ENCODE measurements at regions not wholly inside any gene's neighbourhood (a gene's known extent, or its start where the extent isn't known, plus 50 kb on each side); places are given as distances from the start of the nearest gene placed in this dataset.

DNA sequence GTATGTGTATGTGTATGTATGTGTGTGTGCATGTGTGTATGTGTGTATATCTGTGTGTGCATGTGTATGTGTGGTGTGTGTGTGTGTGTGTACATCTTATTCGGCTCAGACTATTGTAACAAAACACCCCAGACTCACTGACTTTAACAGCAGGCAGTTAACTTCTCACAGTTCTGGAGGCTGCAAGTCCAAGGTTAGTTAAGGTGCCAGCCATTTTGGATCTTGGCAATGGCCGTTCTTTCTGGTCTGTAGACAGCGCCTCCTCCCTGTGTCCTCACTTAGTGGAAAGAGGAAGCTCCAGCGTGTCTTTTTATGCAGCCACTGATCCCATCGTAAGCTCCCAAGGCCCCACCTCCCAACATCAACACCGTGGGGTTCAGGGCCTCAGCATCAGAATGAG is 128.3 kb upstream of the THBS2 start:
- no peak for DNase-seq
- TF ChIP-seq, protein P1, sequence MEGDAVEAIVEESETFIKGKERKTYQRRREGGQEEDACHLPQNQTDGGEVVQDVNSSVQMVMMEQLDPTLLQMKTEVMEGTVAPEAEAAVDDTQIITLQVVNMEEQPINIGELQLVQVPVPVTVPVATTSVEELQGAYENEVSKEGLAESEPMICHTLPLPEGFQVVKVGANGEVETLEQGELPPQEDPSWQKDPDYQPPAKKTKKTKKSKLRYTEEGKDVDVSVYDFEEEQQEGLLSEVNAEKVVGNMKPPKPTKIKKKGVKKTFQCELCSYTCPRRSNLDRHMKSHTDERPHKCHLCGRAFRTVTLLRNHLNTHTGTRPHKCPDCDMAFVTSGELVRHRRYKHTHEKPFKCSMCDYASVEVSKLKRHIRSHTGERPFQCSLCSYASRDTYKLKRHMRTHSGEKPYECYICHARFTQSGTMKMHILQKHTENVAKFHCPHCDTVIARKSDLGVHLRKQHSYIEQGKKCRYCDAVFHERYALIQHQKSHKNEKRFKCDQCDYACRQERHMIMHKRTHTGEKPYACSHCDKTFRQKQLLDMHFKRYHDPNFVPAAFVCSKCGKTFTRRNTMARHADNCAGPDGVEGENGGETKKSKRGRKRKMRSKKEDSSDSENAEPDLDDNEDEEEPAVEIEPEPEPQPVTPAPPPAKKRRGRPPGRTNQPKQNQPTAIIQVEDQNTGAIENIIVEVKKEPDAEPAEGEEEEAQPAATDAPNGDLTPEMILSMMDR (IDR thresholded peaks at IDR 0.05): no peak
- TF ChIP-seq POLR2A (IDR thresholded peaks at IDR 0.05): no peak
- H3K4me3 ChIP-seq: no peak overlapping the region
- H3K36me3 ChIP-seq: no peaks in the 10 kb centered on the region
- H3K4me1 ChIP-seq: no peaks in the 10 kb centered on the region
- no peaks in the 10 kb centered on the region for H3K27me3 ChIP-seq
- no peak overlapping the region for H3K27ac ChIP-seq
- H3K9me3 ChIP-seq: no peaks in the 10 kb centered on the region

DNA sequence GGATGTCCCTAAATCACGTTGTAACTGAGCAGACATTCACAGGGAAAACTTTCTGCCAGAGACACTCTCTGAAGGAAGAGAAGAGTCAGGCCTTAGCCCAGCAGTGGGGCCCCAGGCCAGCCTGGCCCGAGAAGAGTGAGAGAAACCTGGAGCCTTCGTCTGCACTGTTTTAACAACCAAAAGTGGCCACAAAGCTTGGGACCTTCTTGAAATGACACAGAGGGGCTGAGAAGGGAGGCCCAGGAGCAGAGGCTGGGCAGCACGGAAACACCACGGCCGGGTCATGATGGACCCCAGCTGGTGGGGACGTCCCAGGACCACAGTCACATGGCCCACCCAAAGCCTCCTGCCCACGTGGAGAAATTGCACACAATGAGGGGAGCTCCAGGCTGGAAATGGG is 126.8 kb upstream of the THBS2 start:
- no peak overlapping the region for H3K4me3 ChIP-seq
- H3K4me1 ChIP-seq: no peaks in the 10 kb centered on the region
- no peak for DNase-seq
- no peaks in the 10 kb centered on the region for H3K36me3 ChIP-seq
- peaks cover 0 to under 1% (median 0%) of the 10 kb centered on the region in 4 donors for H3K9me3 ChIP-seq
- no peaks in the 10 kb centered on the region for H3K27me3 ChIP-seq
- no peak overlapping the region for H3K27ac ChIP-seq
- no peak for TF ChIP-seq POLR2A (IDR thresholded peaks at IDR 0.05)
- TF ChIP-seq, protein P1 (IDR thresholded peaks at IDR 0.05): no peak

DNA sequence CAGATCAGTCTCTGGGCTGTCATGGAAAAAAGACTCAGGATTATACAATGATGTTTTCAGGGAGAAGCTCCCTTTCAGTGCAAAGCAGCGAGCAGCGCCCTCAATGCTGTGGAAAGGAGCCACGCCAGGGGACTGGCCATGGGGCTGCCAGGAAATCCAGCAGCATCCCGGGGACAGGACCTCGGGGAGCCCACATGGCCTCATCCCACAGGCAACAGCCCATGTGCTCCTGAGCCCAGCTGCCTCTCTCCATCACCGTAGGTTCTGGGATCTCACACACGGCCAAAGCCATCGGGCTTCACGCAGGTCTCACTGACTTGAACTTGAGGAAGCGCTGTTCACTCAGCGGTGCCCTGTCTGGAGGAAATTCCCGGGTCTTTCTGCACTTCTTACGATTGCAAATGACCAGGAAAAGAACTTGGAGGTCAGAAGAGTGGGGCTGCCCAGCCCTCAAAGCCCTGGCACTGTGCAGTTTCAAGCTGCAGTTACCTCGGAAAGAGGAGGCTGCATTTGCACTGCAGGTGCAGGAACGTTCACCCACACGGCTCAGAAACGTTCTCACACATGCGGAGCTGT is 125.9 kb upstream of the THBS2 start:
- no peak for DNase-seq
- Histone ChIP-seq H3K9me3 (peaks cover 0 to 3% (median 0%) of the 10 kb centered on the region in 4 donors), H3K4me3 (no peak overlapping the region), H3K36me3 (no peaks in the 10 kb centered on the region), H3K27me3 (no peaks in the 10 kb centered on the region), H3K4me1 (no peaks in the 10 kb centered on the region), H3K27ac (no peak overlapping the region)
- TF ChIP-seq, protein P1 (IDR thresholded peaks at IDR 0.05): no peak
- no peak for TF ChIP-seq POLR2A (IDR thresholded peaks at IDR 0.05)

DNA sequence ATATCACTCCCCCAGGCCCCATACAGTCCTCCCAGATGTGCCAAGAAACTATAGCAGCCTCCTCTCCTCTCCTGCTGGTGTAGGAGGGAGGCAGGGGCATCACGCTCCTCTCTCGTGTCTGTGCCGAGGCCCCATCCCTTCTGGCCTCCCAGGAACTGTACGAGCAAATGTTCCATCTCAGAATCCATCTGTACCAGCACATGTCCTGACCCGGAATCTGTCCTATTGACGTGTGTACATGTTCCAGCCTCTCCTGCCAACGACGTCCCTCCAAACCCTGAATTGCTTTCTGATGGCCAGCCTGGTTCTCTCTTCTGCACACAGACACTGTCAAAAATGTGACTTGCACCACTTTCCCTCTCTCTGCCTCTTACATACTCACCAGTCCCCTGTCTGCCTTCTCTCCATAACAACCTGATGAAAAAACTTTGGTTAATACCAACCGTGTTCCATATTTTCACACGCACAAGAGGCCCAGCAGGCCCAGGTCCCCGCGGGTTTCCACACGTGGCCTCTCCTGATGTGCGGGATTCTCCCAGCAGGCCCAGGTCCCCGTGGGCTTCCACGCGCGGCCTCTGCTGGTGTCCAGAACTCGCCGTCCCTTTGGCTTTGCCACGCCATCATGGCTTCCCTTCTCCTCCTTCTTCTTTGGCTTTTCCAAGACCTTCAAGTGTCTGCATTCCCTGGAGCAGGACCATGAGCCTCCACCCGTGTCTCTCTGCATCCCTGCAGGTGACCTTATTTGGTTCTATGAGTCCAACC is 125.2 kb upstream of the THBS2 start:
- no peak for DNase-seq
- no peaks in the 10 kb centered on the region for H3K36me3 ChIP-seq
- TF ChIP-seq, protein P1 (IDR thresholded peaks at IDR 0.05): no peak
- TF ChIP-seq POLR2A (IDR thresholded peaks at IDR 0.05): no peak
- H3K9me3 ChIP-seq: peaks cover 0 to 3% (median 0%) of the 10 kb centered on the region in 4 donors
- H3K27ac ChIP-seq: no peak overlapping the region
- no peak overlapping the region for H3K4me3 ChIP-seq
- no peaks in the 10 kb centered on the region for H3K27me3 ChIP-seq
- no peaks in the 10 kb centered on the region for H3K4me1 ChIP-seq

DNA sequence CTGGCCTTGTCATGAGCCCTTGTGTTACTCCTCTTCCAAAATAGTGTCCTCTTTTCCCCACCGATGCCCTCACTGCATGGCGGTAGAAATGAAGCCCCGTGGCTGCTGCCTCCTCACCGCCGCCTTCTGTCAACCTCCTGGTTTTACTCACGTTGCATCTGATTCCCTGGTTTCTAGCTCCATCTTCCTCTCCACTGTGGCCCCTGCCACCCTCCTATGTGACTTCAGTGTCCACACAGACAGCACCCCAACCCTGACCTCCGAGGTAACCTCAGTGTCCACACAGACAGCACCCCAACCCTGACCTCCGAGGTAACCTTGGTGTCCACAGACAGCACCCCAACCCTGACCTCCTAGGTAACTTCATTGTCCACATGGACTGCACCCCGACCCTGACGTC is 122.8 kb upstream of the THBS2 start:
- no peak for TF ChIP-seq POLR2A (IDR thresholded peaks at IDR 0.05)
- TF ChIP-seq, protein P1 (IDR thresholded peaks at IDR 0.05): no peak
- no peak overlapping the region for H3K4me3 ChIP-seq
- H3K27ac ChIP-seq: no peak overlapping the region
- H3K4me1 ChIP-seq: no peaks in the 10 kb centered on the region
- H3K9me3 ChIP-seq: peaks cover 0 to 3% (median 0%) of the 10 kb centered on the region in 4 donors
- H3K27me3 ChIP-seq: no peaks in the 10 kb centered on the region
- H3K36me3 ChIP-seq: no peaks in the 10 kb centered on the region
- no peak for DNase-seq

Data from Peyer's patch (tissue), 4 donors.